Hematopoietic multipotent progenitor cell treated with erythropoietin and hydrocortisone succinate and interleukin-3 and kit ligand, for 8 days (in vitro differentiated cells): ENCODE measurements at regions not wholly inside any gene's neighbourhood (a gene's known extent, or its start where the extent isn't known, plus 50 kb on each side); places are given as distances from the start of the nearest gene placed in this dataset.

Experiments used
- DNase-seq: peaks from one replicate; pipeline ENCODE4 v3.0.0-alpha.2; 2015

DNA sequence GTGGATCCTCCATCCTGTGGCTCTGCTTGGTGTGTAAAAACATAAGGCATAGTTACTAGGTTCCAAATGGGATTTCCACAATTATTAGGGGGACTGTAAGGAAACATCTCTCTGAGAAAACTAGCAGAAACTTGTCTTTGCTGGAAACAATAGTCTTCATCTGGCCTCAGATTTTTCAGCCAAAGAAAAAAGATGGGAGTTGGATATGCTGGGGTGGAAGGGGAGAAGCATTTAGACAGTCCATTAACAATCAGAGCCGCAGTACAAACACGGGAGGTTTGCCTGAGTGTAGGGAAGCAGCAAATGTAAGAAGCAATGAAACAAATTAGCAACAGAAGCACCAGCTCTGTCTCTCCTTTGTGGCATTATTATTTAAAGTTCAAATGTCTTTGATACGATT lies 402.7 kb upstream of the ZNF608 start:
- no peak for DNase-seq

DNA sequence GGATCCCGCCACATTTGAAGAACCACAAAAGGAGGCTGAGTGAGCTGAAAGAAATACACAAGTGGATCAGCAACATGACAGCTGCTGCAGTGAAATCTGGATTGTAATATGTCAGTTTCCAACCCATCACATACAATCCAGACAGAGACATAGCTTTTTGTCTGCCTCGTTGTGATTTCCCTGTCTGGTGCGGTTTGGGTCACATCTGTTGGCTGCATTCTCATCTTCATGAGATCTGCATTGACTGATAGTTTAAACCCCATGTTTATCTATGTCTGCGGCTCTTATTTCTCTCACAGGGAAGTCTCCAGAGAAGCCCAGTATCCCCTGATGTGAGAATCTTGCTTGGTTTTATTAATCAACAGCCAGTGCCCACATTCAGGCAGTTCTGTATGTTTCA lies 403.1 kb upstream of the ZNF608 start:
- DNase-seq, result no peak

DNA sequence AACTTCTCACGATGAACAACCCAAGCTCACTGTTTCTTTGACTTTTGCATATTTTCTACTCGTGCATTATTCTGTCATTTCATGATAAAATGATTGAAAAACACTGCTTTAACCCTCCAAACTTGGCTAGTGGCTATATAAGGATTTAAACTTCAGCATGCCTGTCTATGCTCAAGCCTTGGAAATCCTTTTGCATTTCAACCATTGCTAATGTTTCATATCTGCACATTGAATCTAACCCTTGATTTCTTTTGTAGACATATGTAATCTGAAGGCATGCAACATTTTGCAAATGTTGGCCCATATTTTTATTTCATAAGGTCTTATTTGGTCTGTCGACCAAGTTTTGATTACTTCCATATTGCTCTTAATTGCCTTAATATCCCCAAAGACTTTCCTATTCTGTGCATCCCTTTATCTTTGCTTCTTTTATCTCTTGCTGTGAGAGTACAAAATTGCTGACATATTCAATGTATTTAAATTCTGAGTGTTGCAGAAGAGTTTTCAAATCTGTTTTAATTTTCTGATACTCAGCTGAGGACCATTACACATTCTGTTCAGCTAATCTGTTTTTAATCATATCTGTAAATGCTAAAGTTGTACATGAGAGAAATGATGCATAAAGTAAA lies 403.7 kb upstream of the ZNF608 start:
- no peak for DNase-seq

DNA sequence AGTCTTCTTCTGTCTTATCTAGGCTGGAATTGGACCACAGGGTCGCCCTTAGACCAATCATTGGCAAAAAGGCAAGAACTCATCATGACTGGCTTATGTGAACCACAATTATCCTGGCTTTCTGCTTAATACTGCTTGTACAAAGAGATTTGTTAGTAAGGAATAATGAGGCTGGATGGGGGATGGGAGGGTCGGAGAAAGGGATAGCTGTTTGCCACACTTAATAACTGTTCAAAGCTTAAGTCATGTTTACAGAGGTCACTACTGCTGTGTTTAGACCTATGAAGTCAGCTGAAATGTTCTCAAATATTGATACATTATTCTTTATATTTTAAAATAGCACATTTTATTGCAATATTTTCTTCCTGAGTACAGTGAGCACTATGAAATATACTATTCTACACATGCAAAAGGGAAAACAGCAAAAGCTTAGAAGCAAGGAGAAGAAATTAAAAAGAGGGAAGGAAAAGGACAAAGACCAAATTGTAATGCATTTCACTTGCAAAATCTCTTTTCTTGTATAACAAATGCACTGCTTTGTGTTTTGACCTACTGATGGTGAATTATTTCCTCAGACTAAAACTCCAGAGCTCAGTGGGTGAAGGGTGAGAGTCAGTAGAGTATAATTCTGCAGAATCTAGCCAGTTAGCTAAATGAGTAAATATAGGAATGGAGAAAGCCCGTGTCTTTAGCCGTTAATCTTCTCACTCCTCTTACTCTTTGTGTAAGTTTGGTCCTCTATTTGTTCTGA lies 404.9 kb upstream of the ZNF608 start:
- DNase-seq, result no peak

DNA sequence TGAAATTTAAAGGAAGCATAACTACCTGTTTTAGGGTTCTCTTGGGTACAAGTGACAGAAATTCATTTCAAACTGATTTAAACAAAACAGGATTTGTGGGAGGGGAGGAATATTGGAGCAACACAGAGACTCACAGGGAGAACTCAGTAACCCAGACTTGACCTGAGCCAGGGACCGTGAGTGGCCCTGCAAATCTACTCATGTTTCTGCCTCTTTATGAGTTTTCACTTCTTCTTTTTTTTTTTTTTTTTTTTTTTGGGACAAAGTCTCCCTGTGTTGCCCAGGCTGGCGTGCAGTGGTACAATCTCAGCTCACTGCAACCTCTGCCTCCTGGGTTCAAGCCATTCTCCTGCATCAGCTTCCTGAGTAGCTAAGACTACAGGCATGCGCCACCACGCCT lies 405.6 kb upstream of the ZNF608 start:
- no peak for DNase-seq

DNA sequence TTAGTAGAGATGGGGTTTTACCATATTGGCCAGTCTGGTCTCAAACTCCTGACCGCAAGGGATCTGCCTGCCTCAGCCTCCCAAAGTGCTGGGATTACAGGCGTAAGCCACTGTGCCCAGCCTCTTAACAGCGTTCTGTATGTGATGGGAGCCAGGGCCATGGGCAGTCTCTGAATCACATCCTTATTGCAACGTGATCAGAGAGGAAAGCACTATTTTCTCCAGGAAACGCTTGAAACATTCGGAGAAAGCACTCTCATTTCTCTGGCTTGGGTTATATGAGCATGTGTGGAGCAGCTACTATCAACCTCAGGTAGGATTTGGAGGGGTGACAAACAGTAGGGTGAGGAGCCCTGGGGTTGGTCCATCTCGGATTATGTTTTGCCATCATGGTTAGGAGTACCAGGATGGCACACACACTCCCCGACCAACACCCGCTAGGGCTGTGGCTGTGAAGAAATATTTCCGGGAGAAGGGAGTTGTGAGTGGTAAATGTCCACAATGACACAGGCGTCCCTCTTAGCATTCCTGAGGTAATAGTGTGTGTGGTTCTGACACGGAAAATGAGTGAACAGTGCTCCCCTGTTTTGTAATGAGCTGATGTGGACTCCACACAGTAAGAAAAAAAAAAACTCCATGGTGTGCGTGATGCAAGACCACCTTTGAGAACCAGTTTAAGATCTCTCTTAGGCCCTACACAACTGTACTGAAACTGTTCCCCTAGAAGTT lies 406.2 kb upstream of the ZNF608 start:
- DNase-seq, result no peak

DNA sequence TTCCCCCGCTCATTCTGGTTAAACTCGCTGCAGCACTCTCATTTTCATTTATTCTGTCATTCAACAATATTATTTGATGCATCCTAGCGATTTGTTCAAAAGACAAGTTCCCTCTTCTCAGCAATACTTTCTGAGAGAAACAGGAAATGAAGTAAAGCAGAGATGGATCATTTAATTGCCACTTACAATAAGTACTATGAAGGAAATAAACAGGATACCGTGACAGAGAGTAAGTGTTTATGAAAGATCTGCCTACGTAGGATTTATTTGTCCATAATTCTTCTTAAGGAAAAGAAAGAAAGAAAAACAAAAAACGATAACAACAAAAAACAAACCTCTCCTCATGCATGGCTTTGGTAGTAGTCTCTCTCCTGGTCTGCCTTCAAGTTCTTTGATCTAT lies 406.8 kb upstream of the ZNF608 start:
- DNase-seq, result no peak

DNA sequence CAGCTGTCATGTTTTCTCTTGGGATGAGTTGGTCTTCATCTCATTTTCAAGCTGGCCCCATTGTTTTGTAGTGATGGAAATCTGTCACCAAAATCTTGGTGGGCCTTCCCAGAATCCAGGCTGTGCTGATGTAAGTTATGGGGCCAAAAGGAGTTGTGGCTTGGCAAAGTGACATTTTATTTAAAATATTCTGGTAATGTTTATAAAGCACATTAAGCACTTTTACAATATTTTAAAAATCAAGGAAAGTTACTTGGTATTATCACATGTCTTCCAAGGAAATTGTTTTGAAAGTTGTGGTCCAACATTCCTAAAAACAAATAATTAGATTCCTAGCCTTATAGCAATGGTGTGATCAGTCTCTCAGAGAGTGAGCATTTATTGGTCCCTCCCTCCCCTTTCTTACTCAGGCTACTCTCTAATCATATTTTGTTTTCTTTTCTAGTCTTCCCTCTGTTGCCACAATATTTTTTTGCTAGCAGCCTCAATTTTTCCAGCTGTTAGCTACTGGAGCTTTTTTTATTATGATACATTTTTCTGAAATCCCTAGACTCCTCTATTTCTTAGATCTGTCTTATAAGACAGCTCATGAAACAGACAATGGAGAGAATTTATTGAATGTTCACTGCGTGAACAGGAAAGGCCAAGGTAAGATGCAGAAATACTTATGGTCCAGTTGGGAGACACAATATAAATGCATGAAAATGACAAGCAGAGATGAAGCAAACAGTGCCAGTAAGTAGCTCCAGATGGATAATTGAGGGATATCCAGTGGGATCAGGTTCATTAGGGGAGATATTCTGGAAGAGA lies 408.1 kb upstream of the ZNF608 start:
- no peak for DNase-seq

DNA sequence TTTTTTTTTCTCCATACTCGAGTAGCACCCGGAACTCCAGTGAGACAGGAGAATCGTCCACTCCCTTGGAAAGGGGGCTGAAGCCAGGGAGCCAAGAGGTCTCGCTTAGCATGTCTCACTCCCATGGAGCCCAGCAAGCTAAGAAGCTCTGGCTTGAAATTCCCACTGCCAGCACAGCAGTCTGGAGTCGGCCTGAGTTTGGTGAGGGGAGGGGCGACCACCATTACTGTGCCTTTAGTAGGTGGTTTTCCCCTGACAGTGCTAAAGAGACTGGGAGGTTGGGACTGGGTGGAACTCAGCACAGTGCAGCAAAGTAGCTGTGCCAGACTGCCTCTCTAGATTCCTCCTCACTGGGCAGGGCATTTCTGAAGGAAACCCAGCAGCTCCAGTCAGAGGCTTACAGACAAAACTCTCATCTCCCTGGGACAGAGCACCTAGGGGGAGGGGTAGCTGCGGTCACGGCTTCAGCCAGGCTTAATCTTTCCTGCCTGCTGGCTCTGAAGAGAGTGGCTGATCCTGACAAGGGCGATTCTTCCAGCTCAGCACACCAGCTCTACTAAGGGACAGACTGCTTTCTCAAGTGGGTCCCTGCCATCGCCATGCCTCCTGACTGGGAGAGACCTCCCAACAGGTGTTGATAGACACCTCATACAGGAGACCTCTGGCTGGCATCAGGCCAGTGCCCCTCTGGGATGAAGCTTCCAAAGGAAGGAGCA lies 414.5 kb upstream of the ZNF608 start:
- no peak for DNase-seq

DNA sequence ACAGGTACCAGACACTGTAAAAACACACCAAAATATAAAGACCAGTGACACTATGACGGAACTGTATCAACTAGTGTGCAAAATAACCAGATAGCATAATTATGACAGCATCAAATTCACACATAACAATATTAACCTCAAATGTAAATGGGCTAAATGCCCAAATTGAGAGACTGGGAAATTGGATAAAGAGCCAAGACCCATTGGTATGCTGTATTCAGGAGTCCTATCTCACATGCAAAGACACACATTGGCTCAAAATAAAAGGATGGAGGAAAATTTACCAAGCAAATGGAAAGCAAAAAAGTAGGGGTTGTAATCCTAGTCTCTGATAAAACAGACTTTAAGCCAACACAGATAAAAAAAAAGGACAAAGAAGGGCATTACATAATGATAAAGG lies 416.3 kb upstream of the ZNF608 start:
- DNase-seq, result no peak

DNA sequence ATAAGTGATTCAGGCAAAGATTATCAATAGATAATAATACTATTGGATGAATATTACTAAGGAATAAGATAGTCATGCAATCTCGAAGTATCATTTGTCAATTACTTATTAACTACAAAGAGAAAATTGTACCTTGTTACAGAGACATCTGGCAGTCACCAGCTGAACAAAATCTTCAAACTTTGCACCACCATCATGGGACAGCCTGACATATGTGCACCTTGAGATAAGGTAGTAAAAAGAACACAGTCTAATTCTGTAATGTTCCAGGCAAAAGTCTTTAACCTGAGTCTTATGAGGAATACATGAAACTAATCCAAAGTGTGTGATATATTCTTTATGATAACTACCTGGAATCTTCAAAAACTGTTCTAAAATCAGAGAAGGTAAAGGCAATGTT lies 423.0 kb upstream of the ZNF608 start:
- DNase-seq, result no peak

DNA sequence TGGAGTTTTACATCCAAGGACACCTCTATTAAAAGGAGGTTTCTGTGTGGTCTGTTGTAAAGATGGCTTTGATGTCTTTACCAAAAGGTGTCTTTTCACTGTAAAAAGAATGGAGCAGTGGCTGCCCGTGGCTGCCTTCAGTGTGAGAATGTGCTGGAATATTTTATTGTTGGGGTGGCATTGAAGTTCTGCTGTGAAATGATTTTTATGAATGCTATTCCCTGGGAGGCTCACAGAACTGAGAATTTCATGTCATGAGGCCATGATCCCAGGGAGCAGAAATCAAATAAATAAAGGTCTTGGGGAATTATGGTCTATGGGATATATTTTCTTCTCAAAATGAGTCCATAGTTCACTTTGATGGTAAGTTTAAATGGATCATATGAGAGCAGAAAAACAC lies 425.2 kb upstream of the ZNF608 start:
- DNase-seq, result no peak

DNA sequence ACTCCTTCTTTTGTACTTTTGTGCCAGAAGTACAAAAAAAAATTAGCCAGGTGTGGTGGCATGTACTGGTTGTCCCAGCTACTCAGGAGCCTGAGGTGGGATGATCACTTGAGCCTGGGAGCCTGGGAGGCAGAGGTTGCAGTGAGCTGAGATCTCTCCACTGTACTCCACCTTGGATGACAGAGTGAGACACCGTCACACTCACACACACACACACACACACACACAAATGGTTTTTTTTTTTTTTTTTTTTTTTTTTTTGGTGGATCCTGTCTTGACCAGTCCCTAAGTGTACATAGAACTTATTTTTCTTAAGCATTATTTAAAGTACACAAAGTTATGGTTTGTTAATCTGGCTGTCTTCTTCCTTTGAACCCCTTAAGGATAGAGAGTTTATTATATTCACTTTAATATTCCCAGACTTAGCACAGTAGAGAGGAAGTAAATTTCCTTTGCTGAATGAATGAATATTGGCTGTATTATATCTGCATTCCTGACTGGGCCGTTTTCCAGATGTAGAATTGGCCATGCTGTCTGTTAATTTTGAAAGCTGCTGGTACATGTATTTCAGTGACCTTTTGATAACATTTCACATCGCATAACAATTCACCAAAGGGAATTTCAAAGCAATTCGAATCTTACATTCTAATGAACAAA lies 429.0 kb upstream of the ZNF608 start:
- no peak for DNase-seq

DNA sequence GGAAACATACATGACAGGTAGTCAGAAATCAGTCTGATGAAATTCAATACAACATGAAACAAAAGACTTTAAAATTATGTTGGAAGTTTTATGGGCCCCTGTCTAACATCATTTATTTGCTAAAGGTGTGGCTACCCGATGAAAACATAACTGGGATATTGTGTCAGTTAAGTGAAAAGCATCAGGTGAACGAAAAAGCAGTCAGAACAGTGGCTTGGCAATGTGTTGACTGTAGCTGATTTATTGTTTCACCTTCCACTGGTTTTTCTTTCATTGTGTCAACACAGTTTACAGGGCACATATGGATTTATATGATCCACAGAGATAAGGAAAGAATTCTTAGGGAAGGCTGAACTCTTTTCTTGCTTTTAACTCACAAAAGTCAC lies 429.6 kb upstream of the ZNF608 start:
- no peak for DNase-seq

DNA sequence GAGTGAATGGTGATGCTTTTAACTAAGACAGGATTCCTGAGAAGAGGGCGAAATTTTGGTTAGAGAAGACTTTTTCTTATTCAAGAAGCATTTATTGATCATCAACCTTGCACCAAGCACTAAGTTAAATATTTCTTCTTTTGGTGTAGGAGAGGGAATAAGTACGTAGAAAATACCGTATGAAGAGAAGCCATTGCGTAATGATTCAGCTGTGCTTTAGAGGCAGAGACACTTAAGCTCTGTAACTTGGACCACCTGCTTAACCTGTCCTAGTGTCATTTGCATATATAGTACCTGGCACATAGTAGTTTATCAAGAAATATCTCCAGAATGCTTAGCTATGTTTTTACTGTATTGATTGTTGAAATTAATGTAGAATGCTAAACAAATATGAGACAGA lies 430.9 kb upstream of the ZNF608 start:
- DNase-seq, result no peak

DNA sequence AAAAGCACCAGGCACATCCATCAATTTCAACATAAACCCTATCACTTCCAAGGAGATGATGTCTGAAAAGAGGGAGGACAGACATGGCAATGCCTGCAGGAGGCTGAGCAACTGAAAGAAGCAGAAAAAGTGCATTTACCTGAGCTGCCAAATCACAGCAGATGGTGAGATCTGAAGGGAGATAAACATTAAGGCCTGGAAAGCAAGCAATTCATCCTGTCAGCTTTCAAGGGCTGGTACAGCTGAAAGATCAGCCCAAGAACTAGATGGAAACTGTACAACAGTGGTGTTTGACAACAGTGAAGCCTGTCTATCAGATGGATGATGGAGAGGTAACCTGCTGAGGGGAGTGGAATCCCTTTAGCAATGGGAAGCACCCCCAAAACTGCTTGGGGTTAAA lies 433.2 kb upstream of the ZNF608 start:
- no peak for DNase-seq

DNA sequence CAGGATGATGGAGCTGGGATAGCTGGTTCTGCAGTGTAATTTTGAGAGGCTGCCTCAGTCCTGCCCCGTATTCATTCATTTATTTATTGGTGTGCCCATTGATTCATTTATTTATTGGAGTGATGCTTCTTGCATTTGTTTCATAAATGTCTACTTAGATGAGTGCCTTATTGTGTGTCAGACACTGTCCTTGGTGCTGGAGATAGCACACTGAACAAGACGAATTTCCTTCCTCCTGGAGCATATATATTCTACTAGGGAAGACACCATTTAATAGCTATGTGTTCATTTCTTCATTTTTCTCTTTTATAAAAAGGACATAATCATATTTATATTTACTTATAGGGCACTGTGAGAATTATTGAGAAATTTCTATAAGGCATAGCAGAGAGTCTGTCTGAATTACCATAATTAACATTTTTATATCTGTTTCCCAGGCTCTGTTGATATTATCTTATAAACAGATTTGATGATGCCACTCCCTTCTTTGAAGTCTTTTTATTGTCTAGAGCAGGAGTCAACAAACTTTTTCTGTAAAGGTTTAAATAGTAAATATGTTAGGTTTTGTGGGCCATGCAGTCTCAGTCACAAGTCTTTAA lies 433.9 kb upstream of the ZNF608 start:
- no peak for DNase-seq

DNA sequence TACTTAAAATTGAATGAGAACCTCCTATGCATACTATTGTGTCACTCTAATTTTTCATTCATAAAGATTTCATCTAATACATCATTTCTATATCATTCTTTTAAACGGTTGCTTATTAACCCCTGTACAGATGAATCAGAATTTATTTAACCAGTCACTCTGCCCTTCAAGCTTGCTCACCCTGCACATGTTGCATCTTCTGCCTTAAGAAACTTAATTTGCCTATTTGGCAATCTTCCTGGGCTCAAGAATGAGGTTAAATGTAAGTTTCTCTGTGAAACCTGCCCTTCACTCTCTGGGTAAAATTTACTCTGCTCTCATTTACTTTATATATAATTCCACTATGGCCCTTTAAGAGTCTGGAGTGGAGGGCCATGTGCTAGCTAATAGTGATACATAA lies 434.7 kb upstream of the ZNF608 start:
- DNase-seq, result no peak

DNA sequence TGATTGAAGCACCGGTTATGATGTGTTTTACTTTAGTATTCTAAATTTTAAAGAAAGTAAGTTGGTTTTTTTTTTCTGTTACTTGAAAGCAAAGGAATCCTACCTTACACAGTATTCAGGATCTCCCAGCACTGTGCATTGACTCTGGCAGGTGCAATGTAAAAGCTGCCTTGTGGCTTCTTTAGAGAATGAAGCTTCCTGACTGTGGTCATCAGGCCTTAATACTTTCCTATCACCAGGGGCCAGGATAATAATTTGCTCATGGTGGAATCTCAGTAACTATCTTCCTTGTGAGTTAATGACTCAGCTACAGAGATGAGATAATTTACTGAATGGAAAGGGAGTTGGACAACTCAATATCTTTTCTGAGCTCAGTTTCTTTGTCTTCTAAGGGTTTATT lies 435.5 kb upstream of the ZNF608 start:
- no peak for DNase-seq

DNA sequence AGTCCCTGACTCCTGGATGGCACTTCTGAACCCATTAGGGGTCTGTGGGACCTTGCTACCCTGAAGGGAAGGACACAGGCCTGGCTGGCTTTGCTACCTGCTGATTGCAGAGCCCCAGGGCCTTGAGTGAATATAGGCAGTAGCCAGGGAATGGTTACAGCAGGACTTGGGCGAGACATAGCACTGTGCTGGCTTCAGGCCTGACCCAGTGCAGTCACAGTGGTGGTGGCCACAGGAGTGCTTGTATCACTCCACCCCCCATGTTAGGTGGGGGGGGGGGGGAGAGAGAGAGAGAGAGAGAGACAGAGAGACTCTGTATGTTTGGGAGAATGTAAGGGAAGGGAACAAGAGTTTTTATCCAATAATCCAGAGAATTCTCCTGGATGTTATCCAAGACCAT lies 439.3 kb upstream of the ZNF608 start:
- no peak for DNase-seq

DNA sequence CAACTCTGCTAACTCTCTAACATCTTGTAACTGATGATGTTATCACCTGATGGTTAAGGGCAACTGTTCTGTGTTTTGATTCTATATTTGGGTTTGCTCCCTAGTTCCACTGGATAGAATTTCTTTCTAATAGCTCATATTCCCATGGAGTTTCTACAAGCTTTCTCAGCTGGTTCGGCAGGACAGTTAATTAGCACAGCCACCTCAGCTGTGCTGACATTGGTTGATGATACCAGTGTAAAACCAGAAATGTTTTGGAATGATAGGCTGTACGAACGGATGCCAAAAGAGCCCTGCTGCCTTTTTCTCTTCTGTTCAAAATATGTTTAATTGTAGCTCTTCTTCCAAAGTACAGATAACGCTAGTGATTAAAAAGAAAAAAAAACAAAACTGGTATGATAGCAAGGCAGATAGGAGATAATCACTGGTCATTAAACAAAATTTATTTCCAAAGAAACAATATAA lies 440.5 kb upstream of the ZNF608 start:
- no peak for DNase-seq

DNA sequence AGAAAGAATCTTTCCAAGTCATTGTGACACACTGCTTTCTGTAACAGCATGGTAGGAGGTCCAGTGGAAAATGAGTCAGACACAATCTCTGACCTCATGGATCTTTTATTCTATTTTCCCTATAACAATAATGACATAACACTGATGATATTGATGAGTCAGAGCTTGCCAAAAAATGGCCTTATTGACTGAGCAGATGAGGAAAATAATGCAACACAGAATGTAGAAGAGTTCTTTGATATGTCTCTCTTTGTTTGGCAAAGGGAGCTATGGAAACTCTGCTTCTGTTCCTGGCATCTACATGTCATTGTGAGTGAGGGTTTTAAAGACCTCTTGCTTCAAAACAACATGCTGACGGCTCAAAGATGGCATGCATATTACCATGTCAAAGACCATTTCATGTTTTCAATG lies 443.1 kb upstream of the ZNF608 start:
- DNase-seq, result no peak
